ENCODE measurements at regions not wholly inside any gene's neighbourhood (a gene's known extent, or its start where the extent isn't known, plus 50 kb on each side); places are given as distances from the start of the nearest gene placed in this dataset.
"Not testable (repeated sequence)": the region's sequence is repeated elsewhere in the genome, so short reads cannot be mapped to it uniquely, and the experiment has no call there.

DNA sequence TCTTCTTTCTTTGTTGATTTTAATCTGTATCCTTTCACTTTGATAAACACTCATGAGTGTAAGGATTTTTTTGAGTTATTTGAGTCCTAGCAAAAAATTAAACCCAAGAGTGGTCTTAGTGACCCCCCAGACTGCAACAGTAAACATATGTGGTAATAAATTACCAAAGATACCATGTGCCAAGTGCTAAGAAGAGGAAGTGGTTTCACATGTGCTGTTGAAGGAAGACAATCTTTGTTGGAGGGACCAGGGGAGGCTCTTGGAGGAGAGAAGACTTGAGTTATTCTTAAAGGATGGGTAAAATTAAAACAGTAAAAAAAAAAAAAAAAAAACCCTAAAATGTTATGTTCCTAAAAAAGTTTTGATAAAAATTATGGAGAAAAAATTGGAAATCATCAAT, 150.2 kb downstream of the SEC23IP start:
- ATAC-seq (no peak), DNase-seq (ENCODE audit: low spot score) (no peak)
- intact Hi-C loops (cut with DNase I) = no loop called here

DNA sequence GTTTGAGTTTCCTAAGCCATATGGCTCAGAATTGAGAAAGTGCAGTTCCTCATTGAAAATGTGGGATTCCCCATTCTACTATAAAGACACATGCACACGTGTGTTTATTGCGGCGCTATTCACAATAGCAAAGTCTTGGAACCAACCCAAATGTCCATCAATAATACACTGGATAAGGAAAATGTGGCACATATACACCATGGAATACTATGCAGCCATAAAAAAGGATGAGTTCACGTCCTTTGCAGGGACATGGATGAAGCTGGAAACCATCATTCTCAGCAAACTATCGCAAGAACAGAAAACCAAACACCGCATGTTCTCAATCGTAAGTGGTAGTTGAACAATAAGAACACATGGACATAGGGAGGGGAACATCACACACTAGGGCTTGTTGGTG, 154.8 kb downstream of the SEC23IP start:
- intact Hi-C loops (cut with DNase I) = loop anchor here (5.0 kb wide), 1 partner anchor 1795 kb away; no protein-coding TSS in a partner anchor
- not testable (repeated sequence) for ATAC-seq; DNase-seq (ENCODE audit: low spot score)

DNA sequence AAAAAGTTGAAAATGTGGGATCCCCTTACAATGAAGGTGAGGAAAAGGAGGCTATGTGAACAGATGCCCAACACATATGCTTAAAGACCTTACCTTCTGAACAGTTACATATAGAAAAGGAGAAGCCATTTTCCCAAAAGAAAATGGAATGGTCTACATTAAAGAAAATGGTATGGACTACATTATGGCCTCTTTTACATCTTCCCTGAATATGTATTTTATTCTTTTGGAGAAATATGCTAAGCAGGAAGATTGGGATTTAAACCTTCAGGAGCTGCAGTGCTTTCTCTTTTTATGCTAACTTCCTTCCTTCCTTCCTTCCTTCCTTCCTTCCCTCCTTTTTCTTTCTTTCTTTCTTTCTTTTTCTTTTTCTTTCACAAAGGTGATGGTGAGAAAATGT, 155.4 kb downstream of the SEC23IP start:
- intact Hi-C loops (cut with DNase I) = loop anchor here (5.0 kb wide), 1 partner anchor 1796 kb away; no protein-coding TSS in a partner anchor
- DNase-seq (ENCODE audit: low spot score) (no peak), ATAC-seq (no peak)

DNA sequence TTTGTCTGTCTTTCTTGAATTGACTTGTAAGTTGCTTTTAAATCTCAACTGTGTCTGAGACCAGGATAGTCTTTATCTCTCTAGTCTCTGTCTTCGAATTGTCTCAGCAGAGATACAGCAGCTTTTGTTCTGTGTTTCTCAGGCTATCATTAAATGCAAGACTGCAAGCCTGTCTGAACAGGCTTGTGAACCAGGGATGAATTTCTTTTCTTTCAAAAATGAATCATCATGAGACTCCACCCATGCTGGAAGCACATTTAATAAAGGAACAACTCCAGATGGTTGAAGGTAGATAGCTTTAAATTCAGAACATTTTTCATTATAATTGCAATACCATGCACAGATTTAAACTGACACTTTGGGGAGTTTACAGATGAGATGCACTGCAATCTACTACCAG, 155.9 kb downstream of the SEC23IP start:
- DNase-seq (ENCODE audit: low spot score) = no peak
- no peak for ATAC-seq
- intact Hi-C loops (cut with DNase I) = loop anchor here (5.0 kb wide), 1 partner anchor 1796 kb away; no protein-coding TSS in a partner anchor

DNA sequence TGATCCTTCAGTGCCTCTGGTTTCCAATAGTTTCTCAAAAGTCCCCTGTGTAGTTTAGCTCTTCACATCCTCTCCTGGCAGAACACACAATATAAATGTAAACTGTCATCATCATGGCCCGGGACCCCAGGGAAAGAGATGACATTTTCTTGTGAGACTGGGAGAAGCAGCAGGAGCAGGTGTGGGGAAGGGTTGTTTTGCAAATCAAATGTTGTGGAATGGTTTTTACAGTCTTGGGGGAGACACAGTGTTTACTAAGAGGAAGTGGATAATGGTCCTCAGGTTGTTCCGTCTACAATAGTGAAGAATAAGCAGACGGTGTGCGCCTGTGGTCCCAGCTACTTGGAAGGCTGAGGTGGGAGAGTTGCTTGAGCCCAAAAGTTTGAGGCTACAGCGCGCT, 159.1 kb downstream of the SEC23IP start:
- intact Hi-C loops (cut with DNase I) = no loop called here
- ATAC-seq (no peak), DNase-seq (ENCODE audit: low spot score) (no peak)

DNA sequence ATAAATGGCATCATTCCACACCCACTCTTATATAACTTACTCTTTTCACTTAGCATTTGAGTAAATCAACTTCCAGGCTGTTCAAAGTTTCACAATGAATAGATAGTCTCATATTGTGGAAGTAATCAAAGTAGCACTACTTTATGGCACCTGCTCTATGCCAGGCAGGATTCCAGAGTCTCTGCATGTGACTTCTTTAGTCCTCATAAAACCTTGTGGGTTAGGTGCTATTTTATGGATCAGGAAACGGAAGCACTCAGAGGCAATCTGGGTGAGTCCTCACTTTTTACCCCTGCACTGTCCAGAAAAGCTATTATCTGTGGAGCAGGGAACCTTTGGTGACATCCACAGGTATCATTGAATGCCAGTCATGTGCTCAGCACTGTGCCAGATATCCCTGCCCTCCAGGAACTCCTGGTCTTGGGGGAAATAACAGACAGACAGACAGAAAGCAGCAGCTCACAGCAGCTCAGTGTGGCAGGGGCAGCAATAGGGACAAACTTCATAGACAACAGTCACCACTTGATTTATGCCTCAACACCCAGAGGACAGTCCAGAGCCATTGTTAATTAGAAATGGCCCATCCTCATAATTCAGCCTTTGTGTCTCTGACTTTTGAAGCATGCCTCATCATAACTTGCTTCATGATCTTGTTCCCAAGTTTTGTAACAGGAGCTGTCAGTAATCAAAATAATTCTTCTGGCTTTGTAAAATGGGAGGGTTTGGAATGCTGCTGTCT, 160.6 kb downstream of the SEC23IP start:
- no peak for ATAC-seq
- intact Hi-C loops (cut with DNase I) = no loop called here
- no peak for DNase-seq (ENCODE audit: low spot score)

DNA sequence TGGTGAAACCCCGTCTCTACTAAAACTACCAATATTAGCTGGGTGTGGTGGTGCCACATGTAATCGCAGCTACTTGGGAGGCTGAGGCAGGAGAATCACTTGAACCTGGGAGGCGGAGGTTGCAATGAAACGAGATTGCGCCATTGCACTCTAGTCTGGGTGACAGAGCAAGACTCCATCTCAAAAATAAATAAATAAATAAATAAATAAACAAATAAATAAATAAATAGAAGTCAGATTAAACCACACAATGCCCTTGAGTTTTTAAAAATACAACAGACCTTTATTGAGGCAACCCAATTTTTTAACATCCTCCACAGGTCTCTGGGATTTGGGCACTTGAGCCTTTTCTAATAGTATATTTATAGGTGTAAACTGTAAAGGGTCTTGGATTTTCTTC, 167.3 kb downstream of the SEC23IP start:
- intact Hi-C loops (cut with DNase I); ATAC-seq: not testable (repeated sequence)

DNA sequence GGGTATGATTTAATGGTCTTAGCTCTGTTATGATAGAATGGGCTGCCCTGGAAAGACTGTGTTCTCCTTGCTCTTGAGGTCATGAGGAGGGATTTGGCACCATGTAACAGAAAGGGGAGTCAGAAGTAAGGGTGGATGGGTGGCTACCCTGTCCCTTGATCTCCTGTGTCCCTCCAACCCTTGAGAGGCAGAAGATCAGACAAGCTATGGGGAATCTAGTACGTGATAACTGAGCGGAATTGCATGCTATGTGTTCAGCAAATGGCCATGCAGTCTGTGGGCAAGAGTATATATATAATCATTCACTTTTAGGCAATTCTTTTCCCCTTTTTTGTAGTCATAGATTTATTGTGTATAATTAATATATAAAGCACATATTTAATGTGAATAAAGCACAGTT, 174.9 kb downstream of the SEC23IP start:
- no peak for ATAC-seq
- DNase-seq (ENCODE audit: low spot score) = no peak
- intact Hi-C loops (cut with DNase I) = no loop called here

More for the DNA sequence above, 167.3 kb downstream of the SEC23IP start:
- not testable (repeated sequence) for DNase-seq (ENCODE audit: low spot score)

DNA sequence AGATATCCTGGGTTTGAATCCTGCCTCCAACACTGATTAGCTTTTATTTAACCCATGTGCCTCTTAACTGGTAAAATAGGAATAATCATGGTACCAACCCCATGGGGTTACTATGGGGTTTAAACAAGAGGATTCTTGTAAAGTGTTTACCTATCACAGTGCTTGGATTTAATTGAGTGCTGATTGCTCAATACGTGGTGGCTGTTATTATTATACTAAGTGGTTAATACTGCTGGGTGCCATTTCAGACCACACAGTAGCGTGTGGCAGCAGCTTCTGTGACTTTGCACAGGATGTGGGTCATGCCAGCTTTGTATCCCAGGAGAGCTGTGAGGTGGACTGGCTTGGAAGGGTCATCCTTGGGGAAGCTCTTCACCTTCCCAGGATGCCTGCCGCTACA, 177.2 kb downstream of the SEC23IP start:
- intact Hi-C loops (cut with DNase I) = no loop called here
- DNase-seq (ENCODE audit: low spot score) (no peak), ATAC-seq (no peak)

DNA sequence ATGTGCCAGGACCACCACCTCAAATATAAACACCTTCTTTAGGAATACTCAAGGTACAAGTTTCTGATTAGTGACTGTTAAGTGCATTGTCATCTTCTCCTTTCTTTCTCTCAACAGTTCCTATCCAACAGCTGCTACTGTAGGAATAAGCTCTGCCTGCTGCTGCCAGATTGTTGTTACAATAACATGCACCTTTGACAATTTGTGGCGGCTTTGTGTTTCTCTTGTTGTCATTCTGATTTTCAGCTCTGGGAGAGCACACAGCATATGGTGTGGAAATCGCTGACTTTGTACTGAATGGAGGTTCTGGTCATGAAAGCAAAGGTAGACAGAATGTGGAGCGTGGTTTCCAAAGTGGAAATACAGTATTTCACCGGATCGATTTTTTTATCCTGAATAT, 182.8 kb downstream of the SEC23IP start:
- intact Hi-C loops (cut with DNase I) = no loop called here
- no peak for ATAC-seq
- DNase-seq (ENCODE audit: low spot score) = no peak

DNA sequence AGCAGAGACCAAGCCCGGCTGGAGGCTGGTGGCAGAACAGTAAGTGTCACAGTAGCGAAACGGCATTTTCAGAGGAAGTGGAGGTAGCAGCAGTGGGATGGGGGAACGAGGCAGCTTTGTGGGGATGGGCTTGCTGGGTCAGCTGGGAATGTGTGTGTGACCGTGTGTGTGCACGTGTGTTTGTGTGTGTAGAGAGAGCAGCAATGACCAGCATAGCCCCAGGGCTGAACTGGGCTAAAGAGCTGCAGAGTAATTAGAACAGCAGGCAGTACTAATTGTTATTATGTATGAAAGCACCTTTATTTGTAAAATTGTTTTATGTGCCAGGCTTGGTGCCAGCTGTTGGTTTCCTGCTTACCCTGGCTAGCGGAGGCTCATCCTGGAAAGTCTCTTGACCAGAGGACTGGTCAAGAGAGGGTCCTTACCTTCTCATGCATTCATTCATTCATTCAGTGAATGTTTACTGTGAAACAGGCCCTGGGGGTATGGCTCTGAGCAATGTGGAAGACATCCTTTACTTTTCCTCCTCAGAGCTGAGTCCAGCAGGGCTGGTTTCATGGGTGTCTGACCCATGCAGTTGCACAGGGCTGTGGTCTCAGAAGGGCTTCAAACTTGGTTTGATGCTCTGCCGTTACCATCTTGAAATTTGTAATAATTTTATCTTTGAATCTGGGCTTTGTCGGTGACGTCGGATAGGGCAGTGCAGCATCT, 184.6 kb downstream of the SEC23IP start:
- DNase-seq (ENCODE audit: low spot score) (no peak), ATAC-seq (no peak)

DNA sequence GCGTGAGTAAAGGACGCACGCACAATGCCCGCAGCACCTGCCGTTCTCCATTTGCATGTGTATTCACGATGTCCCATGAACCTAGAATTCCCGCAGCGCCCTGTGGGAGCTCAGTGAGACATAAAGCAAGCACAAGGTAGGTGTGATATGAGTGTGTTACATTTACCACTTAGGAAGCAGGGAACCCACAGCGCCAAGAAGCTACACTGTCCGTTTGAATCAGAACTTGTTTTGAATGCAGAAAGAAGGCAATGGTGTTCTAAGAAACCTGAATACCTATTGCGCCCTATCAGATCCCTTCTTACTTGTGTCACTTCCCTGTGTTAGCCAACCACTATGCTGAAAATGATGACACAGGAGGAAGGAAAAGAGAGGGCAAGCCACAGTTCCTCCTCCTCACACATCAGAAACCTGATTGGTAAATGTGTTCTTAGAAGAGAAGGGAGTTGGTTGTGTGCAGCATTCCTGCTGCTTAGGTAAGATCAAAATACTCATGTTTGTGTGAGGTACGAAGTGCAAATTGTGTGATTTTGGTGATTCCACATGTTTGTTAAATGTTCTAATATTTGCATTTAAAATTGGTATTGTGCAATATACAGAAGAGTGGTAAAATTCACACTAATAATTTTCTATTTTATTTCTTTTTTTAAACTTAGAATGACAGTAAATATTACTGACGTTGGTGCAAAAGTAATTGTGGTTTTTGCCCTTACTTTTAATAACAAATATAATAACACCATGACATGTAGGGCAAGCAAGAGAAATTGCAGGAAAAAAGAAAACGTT, 185.4 kb downstream of the SEC23IP start:
- intact Hi-C loops (cut with DNase I) = no loop called here
- DNase-seq (ENCODE audit: low spot score) (no peak), ATAC-seq (no peak)

More for the DNA sequence above, 184.6 kb downstream of the SEC23IP start:
- intact Hi-C loops (cut with DNase I) = no loop called here

DNA sequence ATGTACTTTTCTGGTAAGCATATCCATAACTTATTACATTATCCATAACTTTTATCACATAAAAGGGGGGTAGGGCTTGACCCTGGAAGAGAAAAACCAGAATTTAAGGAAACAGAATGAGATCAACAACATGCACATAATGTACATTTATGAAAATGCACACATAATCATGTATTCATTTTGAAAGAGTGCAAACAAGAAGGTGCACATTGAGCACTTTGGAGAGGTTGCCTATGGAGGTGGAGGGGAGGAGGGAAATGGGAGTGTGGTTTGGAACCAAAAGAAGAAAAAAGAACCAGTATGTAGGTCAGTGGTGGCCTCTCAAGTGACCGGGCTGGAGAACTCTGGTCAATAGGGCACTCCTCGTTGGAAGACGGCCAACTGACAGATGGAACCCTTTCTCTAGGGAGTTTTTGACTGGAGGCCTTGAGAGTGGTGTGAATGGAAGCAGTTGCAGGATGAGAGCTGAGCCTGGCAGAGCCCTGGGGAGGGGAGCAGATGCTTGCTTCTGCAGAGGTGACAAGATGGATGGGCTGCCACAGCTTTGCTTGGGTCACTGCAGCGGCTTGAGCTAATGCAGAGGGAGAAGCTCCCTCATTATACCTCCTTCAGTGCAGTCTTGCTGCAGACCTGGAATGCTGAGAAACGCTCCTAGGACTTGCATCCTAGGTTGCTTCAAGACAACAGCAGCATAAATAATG, 192.7 kb downstream of the SEC23IP start:
- no peak for DNase-seq (ENCODE audit: low spot score)
- intact Hi-C loops (cut with DNase I) = no loop called here
- no peak for ATAC-seq

DNA sequence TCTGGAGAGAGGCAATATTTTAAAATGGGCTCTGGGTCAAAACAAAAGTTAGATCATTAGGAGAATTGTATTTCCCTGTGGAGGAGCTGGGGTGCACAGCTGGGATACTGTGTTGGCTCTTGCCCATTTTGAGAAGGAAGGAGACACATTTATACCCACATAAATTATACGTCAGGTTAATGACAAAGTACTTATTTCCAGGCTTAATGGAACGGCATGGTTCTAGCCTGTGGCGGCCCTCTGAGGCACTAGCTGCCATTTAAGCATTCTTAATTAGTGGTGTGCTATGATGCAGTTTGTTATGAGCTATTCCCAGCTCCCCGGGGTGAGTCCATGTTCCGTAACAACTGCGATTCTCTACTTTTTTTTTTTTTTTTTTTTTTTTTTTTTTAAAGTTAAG, 193.5 kb downstream of the SEC23IP start:
- DNase-seq (ENCODE audit: low spot score) = no peak
- ATAC-seq = no peak
- intact Hi-C loops (cut with DNase I) = no loop called here

DNA sequence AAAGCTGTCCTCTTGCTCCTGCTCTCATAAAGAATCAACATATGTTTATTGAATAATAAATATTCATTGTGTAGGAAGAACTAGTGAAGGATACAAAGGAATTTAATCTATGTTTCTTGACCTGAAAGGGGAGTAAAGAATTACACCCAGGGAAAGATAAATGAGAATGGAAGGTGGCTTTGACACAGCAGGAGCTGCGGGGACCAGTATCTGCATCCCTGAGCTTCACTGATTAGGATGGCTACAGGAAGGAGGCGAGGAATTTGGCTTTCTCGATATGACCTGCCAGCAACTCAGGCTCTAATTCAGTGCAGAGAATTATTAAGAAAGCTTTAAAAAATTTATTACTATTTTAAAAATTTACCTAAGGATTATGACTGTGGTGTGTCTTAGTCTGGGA, 194.6 kb downstream of the SEC23IP start:
- intact Hi-C loops (cut with DNase I) = no loop called here
- ATAC-seq = no peak

DNA sequence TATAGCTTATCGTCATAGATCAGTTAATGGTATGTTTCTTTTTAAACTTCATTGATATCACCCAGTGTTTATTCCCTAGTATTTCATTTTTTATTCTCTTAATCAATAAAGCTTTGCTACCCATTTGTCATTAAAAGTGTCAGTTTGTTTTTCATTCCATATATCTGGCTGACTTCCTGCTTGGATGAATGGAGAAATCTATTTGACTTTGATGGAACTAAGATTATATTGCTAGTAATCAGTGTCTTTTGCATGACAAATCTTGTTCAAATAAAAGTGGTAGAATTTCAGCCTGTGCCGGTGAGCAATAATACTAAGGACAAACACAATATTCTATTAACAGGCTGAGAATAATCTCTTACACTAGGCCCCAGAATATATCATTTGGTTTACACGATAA, 203.3 kb downstream of the SEC23IP start:
- ATAC-seq (no peak), DNase-seq (ENCODE audit: low spot score) (no peak)
- intact Hi-C loops (cut with DNase I) = no loop called here

More for the DNA sequence above, 194.6 kb downstream of the SEC23IP start:
- DNase-seq (ENCODE audit: low spot score) = no peak

DNA sequence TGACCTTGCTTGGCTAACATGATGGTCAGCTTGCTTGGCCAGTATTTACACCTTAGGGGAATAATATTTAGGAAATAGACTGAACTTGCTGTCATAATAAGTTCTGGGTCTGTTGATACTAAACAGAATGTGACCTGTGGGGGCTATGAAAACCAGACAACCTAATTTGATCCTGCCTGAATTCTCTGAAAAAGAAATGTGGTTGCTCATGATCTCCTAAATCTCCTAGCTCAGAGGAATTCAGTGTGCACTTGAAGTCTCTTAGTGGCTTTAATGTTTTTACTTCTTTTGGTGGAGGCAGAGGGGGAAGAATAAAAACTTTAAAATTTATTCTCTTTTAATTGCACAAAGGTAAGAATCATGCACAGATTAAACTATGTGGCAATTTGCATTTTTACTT, 205.2 kb downstream of the SEC23IP start:
- ATAC-seq (no peak), DNase-seq (ENCODE audit: low spot score) (no peak)
- intact Hi-C loops (cut with DNase I) = no loop called here

DNA sequence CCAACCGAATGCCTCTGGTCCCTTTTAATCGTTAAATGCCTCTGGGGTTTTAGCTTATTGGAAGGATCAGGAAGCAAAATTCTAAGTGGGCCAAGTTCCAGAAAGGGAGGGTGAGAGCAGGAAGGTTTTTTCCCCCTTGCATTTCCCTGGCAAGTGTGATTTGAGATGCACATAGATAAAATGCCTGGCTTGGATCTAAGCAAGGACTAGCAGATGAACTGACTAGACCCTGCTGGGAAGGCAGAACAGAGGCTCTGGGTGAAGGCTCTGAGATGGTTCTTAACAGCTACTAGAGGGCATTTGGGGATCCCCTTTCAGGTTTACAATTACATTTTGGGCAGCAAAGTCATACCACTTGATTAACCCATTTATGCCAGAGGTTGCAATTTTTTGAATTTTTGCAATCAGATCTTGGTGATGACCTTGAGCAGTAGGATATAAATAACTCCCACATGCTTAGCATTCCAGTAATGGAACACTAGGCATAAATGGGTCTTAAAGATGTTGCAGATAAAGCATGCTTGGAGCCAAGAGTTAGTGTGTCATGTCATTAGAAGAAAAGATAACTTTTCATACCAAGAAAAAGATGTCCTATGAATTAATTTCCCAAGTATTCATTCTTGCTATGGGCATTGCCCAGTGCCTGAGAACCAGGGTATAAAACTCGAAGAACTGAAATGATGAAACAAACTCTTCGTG, 205.9 kb downstream of the SEC23IP start:
- no peak for ATAC-seq
- intact Hi-C loops (cut with DNase I) = no loop called here
- DNase-seq (ENCODE audit: low spot score) = no peak
